H9 (cell line): ENCODE measurements at regions not wholly inside any gene's neighbourhood (a gene's known extent, or its start where the extent isn't known, plus 50 kb on each side); places are given as distances from the start of the nearest gene placed in this dataset.

ENCODE experiments used
- DNase-seq: peaks from one replicate; pipeline ENCODE4 v3.0.0-alpha.2; 2017
- H2AFZ ChIP-seq: one replicate; pipeline ENCODE4 v1.6.1; 2013; ENCODE audit warnings: mild to moderate bottlenecking, low read length, control low read depth, moderate library complexity
- H2AK5ac ChIP-seq: 2 replicates; pipeline ENCODE4 v1.6.1; 2013; ENCODE audit warnings: low read length, control low read depth, mixed read lengths; ENCODE audit not compliant: insufficient read length
- H2BK120ac ChIP-seq: one replicate; pipeline ENCODE4 v1.6.1; 2013; ENCODE audit warnings: low read depth, mild to moderate bottlenecking, low read length, control low read depth, inconsistent platforms; ENCODE audit not compliant: poor library complexity, severe bottlenecking
- H2BK12ac ChIP-seq: 2 replicates; pipeline ENCODE4 v1.6.1; 2013; ENCODE audit warnings: low read length, control low read depth, mixed read lengths, low read depth; ENCODE audit not compliant: insufficient read length
- H2BK15ac ChIP-seq: 2 replicates; pipeline ENCODE4 v1.6.1; 2013; ENCODE audit warnings: low read depth, low read length, control low read depth
- H2BK20ac ChIP-seq: one replicate; pipeline ENCODE4 v1.6.1; 2013; ENCODE audit warnings: low read depth, mild to moderate bottlenecking, low read length, control low read depth, inconsistent platforms; ENCODE audit not compliant: poor library complexity, severe bottlenecking
- H2BK5ac ChIP-seq: 2 replicates; pipeline ENCODE4 v1.6.1; 2013; ENCODE audit warnings: low read length, control low read depth, mixed read lengths; ENCODE audit not compliant: insufficient read length
- H3K14ac ChIP-seq: 2 replicates; pipeline ENCODE4 v1.6.1; 2013; ENCODE audit warnings: low read length, control low read depth; ENCODE audit not compliant: insufficient read depth
- H3K18ac ChIP-seq: 2 replicates; pipeline ENCODE4 v1.6.1; 2013; ENCODE audit warnings: low read depth, mild to moderate bottlenecking, mixed read lengths, low read length, control low read depth; ENCODE audit not compliant: insufficient read length
- H3K23ac ChIP-seq: 2 replicates; pipeline ENCODE4 v1.6.1; 2013; ENCODE audit warnings: low read length, control low read depth, mixed read lengths, low read depth; ENCODE audit not compliant: insufficient read length
- H3K23me2 ChIP-seq: 2 replicates; pipeline ENCODE4 v1.6.1; 2013; ENCODE audit warnings: low read depth, mild to moderate bottlenecking, mixed read lengths, low read length, control low read depth; ENCODE audit not compliant: insufficient read length, poor library complexity, severe bottlenecking
- H3K27ac ChIP-seq: 2 replicates; pipeline ENCODE4 v1.5.1; 2013; ENCODE audit warnings: low read length, control low read depth, mixed read lengths, low read depth; ENCODE audit not compliant: insufficient read length
- H3K27me3 ChIP-seq: 2 replicates; pipeline ENCODE4 v1.6.1; 2013; ENCODE audit warnings: low read length, control low read depth, inconsistent platforms; ENCODE audit not compliant: insufficient read depth
- H3K4ac ChIP-seq: 2 replicates; pipeline ENCODE4 v1.6.1; 2013; ENCODE audit warnings: low read depth, mild to moderate bottlenecking, control low read depth, inconsistent platforms, low read length, moderate library complexity
- H3K4me1 ChIP-seq: 2 replicates; pipeline ENCODE4 v1.6.1; 2013; ENCODE audit warnings: low read length, control low read depth, inconsistent platforms; ENCODE audit not compliant: insufficient read depth
- H3K4me2 ChIP-seq: 2 replicates; pipeline ENCODE4 v1.6.1; 2013; ENCODE audit warnings: low read length, control low read depth, mixed read lengths; ENCODE audit not compliant: insufficient read length, insufficient read depth
- H3K56ac ChIP-seq: 2 replicates; pipeline ENCODE4 v1.6.1; 2013; ENCODE audit warnings: low read depth, mild to moderate bottlenecking, mixed read lengths, low read length, control low read depth; ENCODE audit not compliant: insufficient read length
- H3K79me1 ChIP-seq: 2 replicates; pipeline ENCODE4 v1.6.1; 2013; ENCODE audit warnings: low read depth, mild to moderate bottlenecking, moderate library complexity, low read length, control low read depth, inconsistent platforms; ENCODE audit not compliant: insufficient read depth, poor library complexity, severe bottlenecking
- H3K79me2 ChIP-seq: 2 replicates; pipeline ENCODE4 v1.6.1; 2013; ENCODE audit warnings: low read length, control low read depth, inconsistent platforms; ENCODE audit not compliant: insufficient read depth
- H3K9ac ChIP-seq: 2 replicates; pipeline ENCODE4 v1.6.1; 2013; ENCODE audit warnings: low read length, control low read depth, mixed read lengths; ENCODE audit not compliant: insufficient read length; ENCODE audit errors: extremely low read depth
- H3K9me3 ChIP-seq: one replicate; pipeline ENCODE4 v1.6.1; 2013; ENCODE audit warnings: low read depth, low read length, inconsistent platforms; ENCODE audit not compliant: control insufficient read depth
- H3T11ph ChIP-seq: one replicate; pipeline ENCODE4 v1.6.1; 2013; ENCODE audit warnings: mild to moderate bottlenecking, low read length, control low read depth, inconsistent platforms
- H4K20me1 ChIP-seq: one replicate; pipeline ENCODE4 v1.6.1; 2013; ENCODE audit not compliant: control insufficient read depth, insufficient read length, insufficient read depth
- H4K5ac ChIP-seq: 2 replicates; pipeline ENCODE4 v1.6.1; 2013; ENCODE audit warnings: low read depth, mild to moderate bottlenecking, mixed read lengths, low read length, control low read depth; ENCODE audit not compliant: insufficient read length
- H4K8ac ChIP-seq: replicated peaks from 2 replicates; pipeline ENCODE4 v1.6.1; 2013; ENCODE audit warnings: low read length, control low read depth, mixed read lengths, low read depth; ENCODE audit not compliant: insufficient read length
- H4K91ac ChIP-seq: 2 replicates; pipeline ENCODE4 v1.6.1; 2013; ENCODE audit warnings: low read depth, mild to moderate bottlenecking, moderate library complexity, mixed read lengths, low read length, control low read depth; ENCODE audit not compliant: insufficient read length
- H3K27ac Mint-ChIP-seq, 3 experiments: 2 replicates in 2 of 3; 3 replicates in 1 of 3; pipeline ENCODE4 v1.8.0; 2020 to 2021; ENCODE audit warnings: mixed read lengths in 3 of 3, mild to moderate bottlenecking in 1 of 3, moderate library complexity in 1 of 3
- H3K27me3 Mint-ChIP-seq: 2 replicates; pipeline ENCODE4 v1.8.0; 2021; ENCODE audit warnings: low read depth, mild to moderate bottlenecking, moderate library complexity, mixed read lengths
- H3K36me3 Mint-ChIP-seq, 3 experiments: 2 replicates in 2 of 3; 3 replicates in 1 of 3; pipeline ENCODE4 v1.8.0; 2020 to 2021; ENCODE audit warnings: low read depth in 3 of 3, mixed read lengths in 3 of 3; ENCODE audit not compliant: insufficient read depth in 1 of 3
- H3K4me1 Mint-ChIP-seq, 2 experiments: 2 replicates each; pipeline ENCODE4 v1.8.0; 2020; ENCODE audit warnings: mixed read lengths in 2 of 2
- H3K4me3 Mint-ChIP-seq, 2 experiments: 2 replicates in 1 of 2; 3 replicates in 1 of 2; pipeline ENCODE4 v1.8.0; 2020 to 2021; ENCODE audit warnings: mild to moderate bottlenecking in 2 of 2, mixed read lengths in 2 of 2, moderate library complexity in 1 of 2
- H3K9me3 Mint-ChIP-seq, 2 experiments: 2 replicates in 1 of 2; 3 replicates in 1 of 2; pipeline ENCODE4 v1.8.0; 2020; ENCODE audit warnings: mild to moderate bottlenecking in 2 of 2, mixed read lengths in 2 of 2, moderate library complexity in 1 of 2
- CTCF ChIP-seq: fragments of 200-600 bp; sonication (generic); conservative IDR thresholded peaks from 3 replicates; pipeline ENCODE4 v1.8.0; 2021; ENCODE audit warnings: antibody characterized with exemption, mild to moderate bottlenecking
- WGBS: extraction: QIAGEN DNeasy Blood & Tissue Kit; methylation state at CpG from one replicate; pipeline ENCODE4 v1.1.7; 2013; ENCODE audit warnings: missing lambda C conversion rate, low lambda C conversion rate, mixed read lengths; ENCODE audit not compliant: insufficient read length; ENCODE audit errors: extremely low coverage; 5-methylcytosine and 5-hydroxymethylcytosine counted together

DNA sequence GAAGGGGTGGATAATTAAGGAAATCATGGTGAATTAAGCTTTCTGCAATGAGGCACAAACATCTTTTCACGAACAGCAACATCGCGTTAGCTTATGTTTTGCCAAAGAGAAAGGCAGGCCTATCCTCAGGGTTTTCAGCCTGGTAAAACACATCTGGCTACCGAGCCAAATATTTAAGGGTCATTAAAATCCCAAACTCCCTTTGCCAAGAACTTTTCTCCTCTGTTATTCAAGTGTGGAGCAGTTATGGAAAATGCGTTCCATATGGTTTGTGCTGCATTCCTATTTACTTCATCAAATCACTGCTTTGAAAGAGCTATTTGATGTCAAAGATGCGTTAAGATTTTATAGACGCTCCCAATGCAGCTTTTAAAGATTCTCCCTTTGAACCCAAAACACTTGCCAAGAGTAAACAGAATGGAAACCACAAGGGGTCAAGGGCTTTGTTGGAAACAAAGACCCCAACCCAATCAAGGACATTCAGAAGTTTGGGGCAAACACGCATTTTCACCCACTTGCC, 308.3 kb upstream of the CDH5 start:
- Histone ChIP-seq H3K79me1 (no peaks in the 10 kb centered on the region), H3K4me1 (peaks cover 6% of the 10 kb centered on the region; the same call in 1 of the 2 replicates), H2AK5ac (no peak overlapping the region), H3K14ac (no peak overlapping the region), H2AFZ (no peak overlapping the region), H4K5ac (no peak overlapping the region), H3K27ac (no peak overlapping the region), H3K4me2 (no peak overlapping the region), H2BK120ac (no peak overlapping the region), H4K8ac (no peak overlapping the region), H3K27me3 (no peaks in the 10 kb centered on the region), H3T11ph (no peak overlapping the region), H2BK12ac (no peak overlapping the region), H3K4ac (no peak overlapping the region), H2BK20ac (no peak overlapping the region), H3K9ac (no peak overlapping the region), H2BK15ac (no peak overlapping the region), H3K56ac (no peak overlapping the region), H4K91ac (no peak overlapping the region), H2BK5ac (no peak overlapping the region), H3K9me3 (no peaks in the 10 kb centered on the region), H3K23ac (no peak overlapping the region), H3K79me2 (no peaks in the 10 kb centered on the region), H3K23me2 (no peaks in the 10 kb centered on the region), H3K18ac (no peak overlapping the region), H4K20me1 (no peaks in the 10 kb centered on the region)
- H3K27ac Mint-ChIP-seq: no peak overlapping the region
- H3K4me3 Mint-ChIP-seq: no peak overlapping the region
- peaks cover 0 to 2% (median 0%) of the 10 kb centered on the region in 3 experiments; a peak in 1 of 7 replicates for H3K36me3 Mint-ChIP-seq
- WGBS: no CpG with 5 or more reads among the region's 8 CpGs
- H3K4me1 Mint-ChIP-seq: 0 out of 4 replicates have a peak, but pooled peaks cover 0 to 2% of the 10 kb centered on the region in 2 experiments
- TF ChIP-seq CTCF: no peak
- H3K9me3 Mint-ChIP-seq: no peaks in the 10 kb centered on the region
- peaks cover 2% of the 10 kb centered on the region for H3K27me3 Mint-ChIP-seq
- DNase-seq: no peak
